Raji (cell line): ENCODE measurements at regions not wholly inside any gene's neighbourhood (a gene's known extent, or its start where the extent isn't known, plus 50 kb on each side); places are given as distances from the start of the nearest gene placed in this dataset.

Source experiments
- POLR2A ChIP-seq: IDR thresholded peaks from 2 replicates; pipeline ENCODE4 v1.6.1; 2011; ENCODE audit warnings: low read depth, low read length, control low read depth; ENCODE audit not compliant: insufficient read depth

GRCh38 chr16:13390093-13390985 lies 488.9 kb downstream of the SHISA9 start:
- TF ChIP-seq POLR2A: peak; percentile 58; the same call in 1 of the 2 replicates

GRCh38 chr16:13390986-13391305 lies 489.5 kb downstream of the SHISA9 start:
- TF ChIP-seq POLR2A: no peak

- TF ChIP-seq POLR2A: no peak
Observed at GRCh38 chr16:13391337-13391736, 489.9 kb downstream of the SHISA9 start.

GRCh38 chr16:13392341-13392740 lies 490.9 kb downstream of the SHISA9 start:
- TF ChIP-seq POLR2A: no peak

GRCh38 chr16:13393816-13394215 lies 492.4 kb downstream of the SHISA9 start:
- TF ChIP-seq POLR2A: no peak

GRCh38 chr16:13394488-13394887 lies 493.1 kb downstream of the SHISA9 start:
- no peak for TF ChIP-seq POLR2A

- TF ChIP-seq POLR2A: no peak
Observed at GRCh38 chr16:13397126-13397525, 495.7 kb downstream of the SHISA9 start.

GRCh38 chr16:13401641-13402040 lies 500.2 kb downstream of the SHISA9 start:
- no peak for TF ChIP-seq POLR2A

GRCh38 chr16:13402601-13403000 lies 501.2 kb downstream of the SHISA9 start:
- no peak for TF ChIP-seq POLR2A

- no peak for TF ChIP-seq POLR2A
Observed at GRCh38 chr16:13403326-13403725, 501.9 kb downstream of the SHISA9 start.

GRCh38 chr16:13414154-13414553 lies 505.8 kb upstream of the ERCC4 start:
- no peak for TF ChIP-seq POLR2A

GRCh38 chr16:13419589-13419988 lies 500.4 kb upstream of the ERCC4 start:
- TF ChIP-seq POLR2A: no peak

GRCh38 chr16:13421726-13422125 lies 498.2 kb upstream of the ERCC4 start:
- no peak for TF ChIP-seq POLR2A

GRCh38 chr16:13425836-13426235 lies 494.1 kb upstream of the ERCC4 start:
- TF ChIP-seq POLR2A: no peak

GRCh38 chr16:13426269-13426668 lies 493.7 kb upstream of the ERCC4 start:
- TF ChIP-seq POLR2A: no peak

- TF ChIP-seq POLR2A: no peak
Observed at GRCh38 chr16:13426736-13427135, 493.2 kb upstream of the ERCC4 start.

- TF ChIP-seq POLR2A: no peak
Observed at GRCh38 chr16:13427943-13428342, 492.0 kb upstream of the ERCC4 start.
